Psoas muscle (tissue), 7 donors: ENCODE measurements at regions not wholly inside any gene's neighbourhood (a gene's known extent, or its start where the extent isn't known, plus 50 kb on each side); places are given as distances from the start of the nearest gene placed in this dataset.

Experiments
- ATAC-seq, 4 donors: fragments of 200-7000 bp; cut with Tn5 transposase; one replicate each; pipeline ENCODE4 v1.9.1; 2020; ENCODE audit warnings: moderate library complexity in 3 of 4, mild to moderate bottlenecking in 2 of 4
- DNase-seq, 2 donors: peaks; one replicate each; pipeline ENCODE4 v3.0.0-alpha.2; 2020
- H3K27ac ChIP-seq: fragments of 200-600 bp; one replicate; pipeline ENCODE4 v1.8.0; 2022
- H3K27me3 ChIP-seq, 3 donors: fragments of 200-600 bp in 1 of 3; one replicate each; pipeline versions ENCODE4 v1.6.1 to v1.8.0; 2013 to 2022; ENCODE audit warnings: low read length in 2 of 3, mild to moderate bottlenecking in 2 of 3, moderate library complexity in 1 of 3; ENCODE audit not compliant: insufficient read depth in 3 of 3
- H3K36me3 ChIP-seq, 2 donors: fragments of 200-600 bp in 1 of 2; one replicate each; pipeline versions ENCODE4 v1.6.1 to v1.8.0; 2013 to 2022; ENCODE audit warnings: low read depth in 1 of 2, mild to moderate bottlenecking in 1 of 2, moderate library complexity in 1 of 2; ENCODE audit not compliant: insufficient read depth in 1 of 2
- H3K4me1 ChIP-seq: fragments of 200-600 bp; one replicate; pipeline ENCODE4 v1.8.0; 2022
- H3K4me3 ChIP-seq: fragments of 200-600 bp; one replicate; pipeline ENCODE4 v1.8.0; 2022; ENCODE audit warnings: mild to moderate bottlenecking
- H3K9me3 ChIP-seq: fragments of 200-600 bp; one replicate; pipeline ENCODE4 v1.8.0; 2022
- WGBS, 3 donors: extraction: QIAGEN DNeasy Blood & Tissue Kit; methylation state at CpG; one replicate each; pipeline versions ENCODE4 v1.1.6 to v1.1.7; 2013; 5-methylcytosine and 5-hydroxymethylcytosine counted together
- intact Hi-C, 2 donors: fragments of 100-400 bp; cut with DNase I; formaldehyde crosslinking; loops; one replicate each; pipeline versions ENCODE4 v1.11.0 to v1.14.2; 2022
- TF ChIP-seq, protein P1 (sequence below): fragments of 200-600 bp; IDR thresholded peaks from one replicate; pipeline ENCODE4 v1.8.0; 2022; ENCODE audit warnings: antibody characterized with exemption
- donor health status: healthy with polysubstance abuse.
- donor health status: DM: no; HTN: no; CAD: no; lungs with moderate emphysema.
- donor health status: Bipolar disorder and iron deficiency.
- donor health status: healthy.
- donor health status: DM: yes; HTN: yes; CAD: no.
- donor health status: DM: no; HTN: no; CAD: no.
- donor health status: DM: yes; HTN: yes; CAD: no.

DNA sequence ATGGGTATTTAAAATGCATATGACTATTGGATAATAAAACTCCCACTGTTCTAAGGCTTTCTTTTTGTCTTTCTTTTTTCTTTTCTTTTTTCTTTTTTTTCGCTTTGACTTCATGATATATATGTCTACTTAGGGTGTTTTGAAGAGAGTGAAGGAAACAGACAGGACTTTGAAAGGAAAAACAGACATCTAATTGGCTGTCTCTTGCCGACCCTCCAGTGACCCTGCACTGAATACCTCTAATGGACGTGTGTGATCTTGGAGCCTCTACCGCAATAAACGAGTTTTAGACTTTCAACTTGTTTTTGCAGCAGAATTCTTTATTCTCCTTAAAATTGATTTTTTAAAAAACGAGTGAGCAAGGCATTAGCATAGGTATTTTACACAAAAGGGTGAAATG lies 158.1 kb upstream of the NR2F2 start:
- DNase-seq (no peak), ATAC-seq (no peak)
- Histone ChIP-seq H3K4me3 (no peak overlapping the region), H3K9me3 (no peaks in the 10 kb centered on the region), H3K27me3 (peaks cover 0 to 2% (median 0%) of the 10 kb centered on the region in 3 donors), H3K36me3 (no peaks in the 10 kb centered on the region), H3K27ac (no peak overlapping the region), H3K4me1 (no peaks in the 10 kb centered on the region)
- TF ChIP-seq, protein P1, sequence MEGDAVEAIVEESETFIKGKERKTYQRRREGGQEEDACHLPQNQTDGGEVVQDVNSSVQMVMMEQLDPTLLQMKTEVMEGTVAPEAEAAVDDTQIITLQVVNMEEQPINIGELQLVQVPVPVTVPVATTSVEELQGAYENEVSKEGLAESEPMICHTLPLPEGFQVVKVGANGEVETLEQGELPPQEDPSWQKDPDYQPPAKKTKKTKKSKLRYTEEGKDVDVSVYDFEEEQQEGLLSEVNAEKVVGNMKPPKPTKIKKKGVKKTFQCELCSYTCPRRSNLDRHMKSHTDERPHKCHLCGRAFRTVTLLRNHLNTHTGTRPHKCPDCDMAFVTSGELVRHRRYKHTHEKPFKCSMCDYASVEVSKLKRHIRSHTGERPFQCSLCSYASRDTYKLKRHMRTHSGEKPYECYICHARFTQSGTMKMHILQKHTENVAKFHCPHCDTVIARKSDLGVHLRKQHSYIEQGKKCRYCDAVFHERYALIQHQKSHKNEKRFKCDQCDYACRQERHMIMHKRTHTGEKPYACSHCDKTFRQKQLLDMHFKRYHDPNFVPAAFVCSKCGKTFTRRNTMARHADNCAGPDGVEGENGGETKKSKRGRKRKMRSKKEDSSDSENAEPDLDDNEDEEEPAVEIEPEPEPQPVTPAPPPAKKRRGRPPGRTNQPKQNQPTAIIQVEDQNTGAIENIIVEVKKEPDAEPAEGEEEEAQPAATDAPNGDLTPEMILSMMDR: no peak
- intact Hi-C loops: no loop called here
- WGBS, 3 donors: 74 to 82% (median 80%) methylated on average over 6 of the region's 6 CpGs

DNA sequence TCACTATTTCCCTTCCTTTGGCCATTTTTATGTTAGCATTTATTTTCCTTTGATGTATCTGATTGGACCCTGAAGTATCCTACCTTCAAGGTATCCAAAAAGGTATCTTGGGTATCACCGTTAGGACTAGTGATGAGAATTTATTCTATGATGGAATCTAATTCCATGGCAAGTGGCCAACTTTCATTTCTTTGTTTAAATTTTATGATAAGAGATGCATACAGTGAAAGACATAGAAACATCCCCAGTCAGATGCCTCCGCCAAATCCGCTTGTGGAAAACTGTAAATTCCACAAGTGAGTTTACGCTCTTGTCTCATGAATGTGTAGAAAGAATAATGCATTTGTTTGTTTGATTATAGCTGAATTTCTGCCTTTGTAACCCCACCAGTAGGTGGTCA lies 153.7 kb upstream of the NR2F2 start:
- WGBS, 3 donors: 91 to 92% (median 92%) methylated on average over 4 of the region's 4 CpGs
- Histone ChIP-seq H3K27me3 (peaks cover 0 to 2% (median 0%) of the 10 kb centered on the region in 3 donors), H3K27ac (no peak overlapping the region), H3K36me3 (no peaks in the 10 kb centered on the region), H3K4me3 (no peak overlapping the region), H3K9me3 (no peaks in the 10 kb centered on the region), H3K4me1 (no peaks in the 10 kb centered on the region)
- DNase-seq (no peak), ATAC-seq (no peak)
- TF ChIP-seq, protein P1: no peak
- intact Hi-C loops: no loop called here

DNA sequence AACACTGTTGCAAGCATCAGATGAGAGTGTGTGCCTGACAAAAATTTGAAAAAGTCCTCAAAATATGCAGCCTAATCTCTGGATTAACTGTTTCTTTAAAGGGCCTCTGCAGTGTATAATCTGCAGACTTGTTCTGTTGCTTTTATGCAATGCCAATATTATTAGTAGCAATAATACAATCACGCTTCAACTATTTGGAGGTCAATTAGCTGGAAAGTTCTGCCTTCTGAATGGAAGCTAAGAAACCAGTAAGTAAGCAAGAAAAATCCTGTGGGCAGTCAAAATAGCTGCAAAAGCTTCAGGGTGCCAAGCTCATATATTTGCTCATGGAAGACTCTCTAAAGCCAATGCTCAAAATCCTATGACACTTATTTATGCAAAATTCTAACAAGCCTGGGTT lies 153.2 kb upstream of the NR2F2 start:
- TF ChIP-seq, protein P1: no peak
- intact Hi-C loops: no loop called here
- WGBS, 3 donors: 68 to 83% (median 72%) methylated on average over 1 of the region's 1 CpG
- Histone ChIP-seq H3K27ac (no peak overlapping the region), H3K4me3 (no peak overlapping the region), H3K36me3 (no peaks in the 10 kb centered on the region), H3K27me3 (peaks cover 0 to 2% (median 0%) of the 10 kb centered on the region in 3 donors), H3K9me3 (no peaks in the 10 kb centered on the region), H3K4me1 (no peaks in the 10 kb centered on the region)
- DNase-seq: no peak
- no peak for ATAC-seq

DNA sequence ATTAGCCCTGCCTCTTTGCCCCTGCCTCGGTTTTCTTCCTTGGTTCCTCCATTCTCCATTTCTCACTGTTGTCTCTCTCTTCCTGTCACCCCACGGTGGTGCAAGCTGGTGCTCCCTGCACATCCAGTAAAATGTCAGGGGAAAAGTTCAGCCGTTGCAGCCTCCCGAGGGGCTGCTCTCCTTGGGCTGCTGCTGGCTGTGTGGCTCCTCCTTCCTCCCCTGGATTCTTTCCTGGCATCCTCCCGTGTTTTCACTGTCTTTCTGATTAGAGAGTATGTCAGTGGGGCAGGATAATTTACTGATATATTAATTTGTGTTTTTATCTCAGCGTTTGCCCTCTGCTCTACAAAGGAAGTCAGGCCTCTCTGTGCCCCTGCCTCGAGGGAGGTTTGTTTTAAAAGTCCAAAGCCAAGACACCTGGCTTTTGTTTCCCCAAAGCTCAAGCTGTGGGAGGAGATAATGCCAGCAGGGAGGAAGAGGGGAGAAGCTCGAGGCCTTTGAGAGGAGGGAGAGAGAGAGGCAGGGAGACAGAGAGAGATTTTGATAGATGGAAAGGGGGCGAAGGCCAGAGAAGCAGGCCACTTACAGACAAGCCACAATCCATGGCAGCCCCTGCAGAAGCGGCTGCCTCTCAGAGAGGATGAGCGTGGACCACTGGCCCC lies 150.3 kb upstream of the NR2F2 start:
- no peaks in the 10 kb centered on the region for H3K4me1 ChIP-seq
- DNase-seq: no peak
- H3K36me3 ChIP-seq: no peaks in the 10 kb centered on the region
- H3K4me3 ChIP-seq: no peak overlapping the region
- intact Hi-C loops: no loop called here
- peaks cover 0 to 2% (median 0%) of the 10 kb centered on the region in 3 donors for H3K27me3 ChIP-seq
- no peak overlapping the region for H3K27ac ChIP-seq
- no peak for ATAC-seq
- TF ChIP-seq, protein P1: no peak
- WGBS, 3 donors: 46 to 48% (median 48%) methylated on average over 11 of the region's 11 CpGs
- H3K9me3 ChIP-seq: no peaks in the 10 kb centered on the region

DNA sequence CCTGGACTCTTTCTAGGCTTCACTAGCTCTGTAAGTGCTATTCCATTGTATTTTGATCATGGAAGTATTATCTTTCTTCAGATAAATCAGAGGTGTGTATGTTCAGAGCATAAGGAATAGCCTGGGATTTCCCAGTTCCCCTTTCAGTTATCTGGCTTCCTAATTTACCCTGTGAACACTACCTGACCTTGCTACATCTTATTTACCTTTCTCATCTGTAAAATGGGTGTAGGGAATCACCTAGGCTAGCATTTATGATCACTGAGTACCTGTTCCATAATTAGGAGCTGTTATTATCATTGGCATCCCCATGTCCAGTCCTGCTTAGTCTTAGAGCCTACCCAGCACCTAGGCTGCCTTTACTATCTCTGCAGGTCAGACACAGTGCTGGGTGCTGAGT lies 149.3 kb upstream of the NR2F2 start:
- TF ChIP-seq, protein P1: no peak
- H3K36me3 ChIP-seq: no peaks in the 10 kb centered on the region
- ATAC-seq (no peak), DNase-seq (no peak)
- intact Hi-C loops: no loop called here
- no peak overlapping the region for H3K4me3 ChIP-seq
- H3K27ac ChIP-seq: no peak overlapping the region
- no peaks in the 10 kb centered on the region for H3K4me1 ChIP-seq
- peaks cover 0 to 2% (median 0%) of the 10 kb centered on the region in 3 donors for H3K27me3 ChIP-seq
- H3K9me3 ChIP-seq: no peaks in the 10 kb centered on the region
